Endothelial cell of umbilical vein (primary cell): ENCODE measurements at regions not wholly inside any gene's neighbourhood (a gene's known extent, or its start where the extent isn't known, plus 50 kb on each side); places are given as distances from the start of the nearest gene placed in this dataset.

Experiments used
- BruUV-seq: library from RNA; stranded (reverse); fragments of 400-500 nt; replicated peaks from 2 replicates; lab custom pipeline; 2021; lab: Mats Ljungman, UMichigan
- CTCF ChIA-PET: fragments of 300-600, 350-600 bp; sonication (Branson Sonifier 250); formaldehyde crosslinking; loops from one replicate; lab custom pipeline; 2021; ENCODE audit warnings: antibody characterized with exemption, inconsistent platforms; lab: Charles Lee
- POLR2A ChIA-PET: fragments of 300-600, 350-600 bp; sonication (Branson Sonifier 250); formaldehyde crosslinking; loops from one replicate; lab custom pipeline; 2021; ENCODE audit warnings: antibody characterized with exemption, inconsistent platforms; lab: Charles Lee
- DNase-seq: peaks from one replicate; pipeline ENCODE4 v3.0.0-alpha.2; 2011; ENCODE audit warnings: low read depth, low spot score
- FAIRE-seq: peaks from 2 replicates; lab custom pipeline; 2011; peaks lifted over from hg19 to GRCh38; lab: Jason Lieb, UNC
- H2AFZ ChIP-seq: 2 replicates; pipeline ENCODE4 v1.6.0; 2012; ENCODE audit warnings: low read depth, low read length, control low read depth, inconsistent platforms
- H3K27ac ChIP-seq: 2 replicates; pipeline ENCODE4 v1.5.1; 2011; ENCODE audit warnings: low read depth, mild to moderate bottlenecking, control low read depth, low read length, moderate library complexity; ENCODE audit not compliant: insufficient read depth
- H3K27me3 ChIP-seq, 2 experiments: 2 replicates each; pipeline versions ENCODE4 v1.6.0 to v1.6.1; 2011; ENCODE audit warnings: low read length in 2 of 2, mixed read lengths in 1 of 2; ENCODE audit not compliant: control insufficient read depth in 2 of 2, insufficient read depth in 2 of 2
- H3K36me3 ChIP-seq, 2 experiments: 2 replicates in 1 of 2; 3 replicates in 1 of 2; pipeline ENCODE4 v1.5.1; 2011; ENCODE audit warnings: low read length in 2 of 2, mild to moderate bottlenecking in 1 of 2, moderate library complexity in 1 of 2; ENCODE audit not compliant: control insufficient read depth in 2 of 2, insufficient read depth in 2 of 2; ENCODE audit errors: extremely low read depth in 1 of 2
- H3K4me1 ChIP-seq: 3 replicates; pipeline ENCODE4 v1.5.1; 2011; ENCODE audit warnings: mild to moderate bottlenecking, low read length; ENCODE audit not compliant: control insufficient read depth, insufficient read depth; ENCODE audit errors: extremely low read depth
- H3K4me2 ChIP-seq: 2 replicates; pipeline ENCODE4 v1.6.1; 2011; ENCODE audit warnings: low read length, control low read depth, mixed read lengths; ENCODE audit not compliant: insufficient read depth
- H3K4me3 ChIP-seq, 3 experiments: fragments of 200-600 bp in 1 of 3; sonication (generic), shearing (Covaris generic) in 1 of 3; replicated peaks in 1 of 3; 2 replicates each; pipeline ENCODE4 v1.5.1; 2011 to 2016; ENCODE audit warnings: control low read depth in 3 of 3, low read length in 3 of 3, mild to moderate bottlenecking in 2 of 3, inconsistent platforms in 1 of 3, low read depth in 1 of 3, moderate library complexity in 1 of 3; ENCODE audit not compliant: insufficient read depth in 1 of 3
- H3K79me2 ChIP-seq: 2 replicates; pipeline ENCODE4 v1.6.0; 2012; ENCODE audit warnings: low read length, inconsistent platforms; ENCODE audit not compliant: control insufficient read depth, insufficient read depth
- H3K9ac ChIP-seq: replicated peaks from 2 replicates; pipeline ENCODE3; 2011; ENCODE audit warnings: low read length, control low read depth; ENCODE audit not compliant: insufficient read depth; ENCODE audit errors: extremely low read depth
- H3K9me1 ChIP-seq: replicated peaks from 3 replicates; pipeline ENCODE4 v1.6.0; 2011; ENCODE audit warnings: mild to moderate bottlenecking, low read length; ENCODE audit not compliant: control insufficient read depth, insufficient read depth; ENCODE audit errors: extremely low read depth
- H3K9me3 ChIP-seq: replicated peaks from 2 replicates; pipeline ENCODE4 v1.5.1; 2012; ENCODE audit warnings: low read length, inconsistent platforms; ENCODE audit not compliant: control insufficient read depth, insufficient read depth
- H4K20me1 ChIP-seq: replicated peaks from 2 replicates; pipeline ENCODE3; 2011; ENCODE audit warnings: mild to moderate bottlenecking, low read length; ENCODE audit not compliant: control insufficient read depth, insufficient read depth; ENCODE audit errors: extremely low read depth
- CTCF ChIP-seq, 2 donors: IDR thresholded peaks; 1 replicate in 1 of 2; 2 replicates in 1 of 2; pipeline ENCODE4 v1.5.1; 2011; ENCODE audit warnings: low read length in 2 of 2, mild to moderate bottlenecking in 2 of 2, moderate library complexity in 2 of 2, control low read depth in 1 of 2, inconsistent platforms in 1 of 2, low read depth in 1 of 2; ENCODE audit not compliant: insufficient read depth in 1 of 2; ENCODE audit errors: extremely low read depth in 1 of 2
- EZH2 ChIP-seq: IDR thresholded peaks from 2 replicates; pipeline ENCODE4 v1.6.1; 2012; ENCODE audit warnings: borderline replicate concordance, low read depth, mild to moderate bottlenecking, moderate library complexity, low read length, inconsistent platforms; ENCODE audit not compliant: severe bottlenecking
- FOS ChIP-seq: IDR thresholded peaks from 2 replicates; pipeline ENCODE4 v1.6.1; 2011; ENCODE audit warnings: mild to moderate bottlenecking, low read length, moderate library complexity, borderline replicate concordance; ENCODE audit not compliant: insufficient read depth
- MYC ChIP-seq: IDR thresholded peaks from one replicate; pipeline ENCODE4 v1.6.1; 2011; ENCODE audit warnings: mild to moderate bottlenecking, low read depth, low read length
- POLR2AphosphoS5 ChIP-seq: IDR thresholded peaks from 2 replicates; pipeline ENCODE4 v1.6.1; 2012; ENCODE audit warnings: low read depth, mild to moderate bottlenecking, control low read depth, low read length, moderate library complexity; ENCODE audit not compliant: insufficient read depth
- dilution Hi-C: fragments of 300-500 bp; cut with MboI; formaldehyde crosslinking; loops from one replicate; pipeline ENCODE4 v1.15.0; 2019; ENCODE audit warnings: low sequenced_read_pairs; ENCODE audit not compliant: extremely low pct_ligation_motif_present
- intact Hi-C: fragments of 100-400 bp; cut with micrococcal nuclease; formaldehyde crosslinking; loops from one replicate; pipeline ENCODE4 v1.10.0; 2022
- TF ChIP-seq, protein P1 (sequence below): IDR thresholded peaks from 2 replicates; pipeline ENCODE4 v1.6.1; 2011; ENCODE audit not compliant: insufficient read depth, insufficient read length

DNA sequence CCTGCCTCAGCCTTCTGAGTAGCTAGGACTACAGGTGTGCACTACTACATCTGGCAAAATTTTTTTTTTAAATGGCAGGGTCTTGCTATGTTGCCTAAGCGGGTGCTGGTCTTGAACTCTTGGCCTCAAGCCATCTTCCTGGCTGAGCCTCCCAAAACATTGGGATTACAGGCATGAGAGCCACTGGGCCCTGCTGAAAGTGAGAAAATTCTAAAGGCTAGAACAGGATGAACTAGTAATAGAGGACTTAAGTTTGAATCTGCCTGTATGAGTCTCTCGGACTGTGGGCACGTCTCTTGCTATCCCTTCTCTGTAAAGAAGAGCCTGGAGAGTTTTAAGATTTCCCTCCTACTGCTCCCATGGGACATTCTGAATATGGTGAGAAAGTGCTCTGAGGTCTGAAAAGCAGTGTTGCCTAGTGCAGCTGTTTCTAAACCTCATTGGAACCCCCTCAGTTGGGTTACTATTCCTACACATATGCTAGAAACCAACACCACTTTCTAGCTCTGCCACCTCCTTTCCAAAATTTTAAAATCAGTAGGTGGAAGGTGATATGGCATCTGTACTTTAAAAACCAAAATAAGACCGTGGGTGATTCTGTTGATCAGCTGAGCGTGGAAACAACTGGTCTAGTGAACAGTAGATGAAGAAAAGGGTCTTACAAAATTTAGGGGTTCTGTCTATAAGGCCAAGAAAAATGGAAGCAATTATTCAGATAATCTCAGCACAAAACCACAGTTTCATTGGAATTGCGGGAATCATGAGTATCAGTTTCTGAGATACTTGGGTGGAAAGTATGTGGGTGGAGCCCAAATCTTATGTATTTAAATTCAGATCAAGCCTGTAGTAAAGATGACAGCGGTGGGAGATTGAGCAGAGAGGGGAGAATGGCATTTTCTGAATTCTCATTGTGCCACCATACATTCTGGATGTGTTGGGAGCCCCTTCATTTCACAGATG, 259.8 kb upstream of the CXCR4 start:
- Histone ChIP-seq H3K27me3 (no peaks in the 10 kb centered on the region), H3K4me3 (no peak overlapping the region), H3K36me3 (no peaks in the 10 kb centered on the region), H3K9me3 (no peaks in the 10 kb centered on the region), H3K4me1 (peaks cover 7% of the 10 kb centered on the region), H3K4me2 (no peak overlapping the region), H3K9ac (no peak overlapping the region), H3K79me2 (no peaks in the 10 kb centered on the region), H3K9me1 (no peaks in the 10 kb centered on the region), H4K20me1 (no peaks in the 10 kb centered on the region), H3K27ac (no peak overlapping the region), H2AFZ (no peak overlapping the region)
- TF ChIP-seq MYC = no peak
- TF ChIP-seq EZH2 = no peak
- TF ChIP-seq, protein P1, sequence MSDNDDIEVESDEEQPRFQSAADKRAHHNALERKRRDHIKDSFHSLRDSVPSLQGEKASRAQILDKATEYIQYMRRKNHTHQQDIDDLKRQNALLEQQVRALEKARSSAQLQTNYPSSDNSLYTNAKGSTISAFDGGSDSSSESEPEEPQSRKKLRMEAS = no peak
- TF ChIP-seq FOS = no peak
- TF ChIP-seq POLR2AphosphoS5 = no peak
- TF ChIP-seq CTCF (IDR thresholded peaks at IDR 0.05; ENCODE audit: extremely low read depth in 1 of 2, insufficient read depth in 1 of 2, low read depth in 1 of 2, low read length in 2 of 2) = no peak
- DNase-seq (no peak), FAIRE-seq (no peak)
- ChIA-PET CTCF (interaction anchor here (0.7 to 3.7 kb wide), 8 partner anchors 21 to 1389 kb away, joined by 3 to 54 read pairs (median 3); partner anchors contain the start of gene DARS1), POLR2A (no interaction called here)
- BruUV-seq = no TSS peak
- intact Hi-C loops (loop anchor here (1.0 to 5.0 kb wide), 6 partner anchors 139 to 1375 kb away; no protein-coding TSS in a partner anchor), dilution Hi-C loops (no loop called here)
